HUES64 (cell line): ENCODE measurements at regions not wholly inside any gene's neighbourhood (a gene's known extent, or its start where the extent isn't known, plus 50 kb on each side); places are given as distances from the start of the nearest gene placed in this dataset.
A peak's percentile ranks its signal among the peaks of the same experiment; 100 is the strongest.
"Not testable (repeated sequence)": the region's sequence is repeated elsewhere in the genome, so short reads cannot be mapped to it uniquely, and the experiment has no call there.

Experiments used
- H3K27ac ChIP-seq: 2 replicates; pipeline ENCODE4 v1.7.0; 2013; ENCODE audit warnings: low read depth, low read length, inconsistent platforms
- H3K27me3 ChIP-seq: 2 replicates; pipeline ENCODE4 v1.6.1; 2013; ENCODE audit warnings: mild to moderate bottlenecking, low read length; ENCODE audit not compliant: insufficient read depth
- H3K36me3 ChIP-seq: 2 replicates; pipeline ENCODE4 v1.6.1; 2013; ENCODE audit warnings: mild to moderate bottlenecking, low read length; ENCODE audit not compliant: insufficient read depth
- H3K4me1 ChIP-seq: 2 replicates; pipeline ENCODE4 v1.6.1; 2013; ENCODE audit warnings: mild to moderate bottlenecking, low read length, moderate library complexity; ENCODE audit not compliant: insufficient read depth
- H3K4me3 ChIP-seq: 2 replicates; pipeline ENCODE4 v1.5.1; 2013; ENCODE audit warnings: mild to moderate bottlenecking, low read length, moderate library complexity
- H3K9ac ChIP-seq: 2 replicates; pipeline ENCODE4 v1.6.1; 2013; ENCODE audit warnings: mild to moderate bottlenecking, low read depth, low read length
- H3K9me3 ChIP-seq: 2 replicates; pipeline ENCODE4 v1.6.1; 2013; ENCODE audit warnings: low read depth, low read length; ENCODE audit not compliant: insufficient read depth
- WGBS: fragments of 150-250, 120-280 bp; methylation state at CpG from one replicate; pipeline ENCODE4 v1.1.7; 2013; ENCODE audit warnings: missing lambda C conversion rate; 5-methylcytosine and 5-hydroxymethylcytosine counted together

- H3K4me1 ChIP-seq = peaks cover 6% of the 10 kb centered on the region
- no peaks in the 10 kb centered on the region for H3K27me3 ChIP-seq
- no peak overlapping the region for H3K9ac ChIP-seq
- WGBS = 86% methylated on average over 2 of the region's 3 CpGs
- no peaks in the 10 kb centered on the region; the same call in 1 of the 2 replicates for H3K36me3 ChIP-seq
- H3K4me3 ChIP-seq = no peak overlapping the region
- peaks cover 37% of the 10 kb centered on the region for H3K9me3 ChIP-seq
- no peak overlapping the region for H3K27ac ChIP-seq
Observed at GRCh38 chr5:136598802-136599404, 233.6 kb upstream of the TRPC7 start.

DNA sequence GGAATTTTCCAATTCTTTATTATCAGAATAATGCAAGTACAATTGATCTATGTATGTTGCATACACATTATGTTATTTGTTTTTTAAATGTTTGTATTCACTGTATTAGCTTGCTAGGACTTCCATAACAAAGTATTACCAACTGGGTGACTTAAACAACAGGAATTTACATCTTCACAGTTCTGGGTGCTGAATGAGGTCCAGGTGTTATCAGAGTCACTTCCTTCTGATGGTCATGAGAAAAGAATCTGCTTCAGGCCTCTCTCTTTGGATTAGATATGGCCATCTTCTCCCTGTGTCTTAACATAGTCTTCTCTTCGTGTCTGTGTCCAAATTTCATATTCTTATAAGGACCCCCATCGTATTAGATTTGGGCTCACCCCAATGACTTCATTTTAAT is 229.1 kb upstream of the TRPC7 start:
- H3K4me3 ChIP-seq = no peak overlapping the region
- peaks cover 6% of the 10 kb centered on the region for H3K4me1 ChIP-seq
- no peak overlapping the region for H3K27ac ChIP-seq
- H3K9me3 ChIP-seq = peaks cover 10% of the 10 kb centered on the region; the same call in 1 of the 2 replicates
- 87% methylated on average over 2 of the region's 2 CpGs for WGBS
- H3K9ac ChIP-seq = no peak overlapping the region
- no peaks in the 10 kb centered on the region for H3K36me3 ChIP-seq
- no peaks in the 10 kb centered on the region for H3K27me3 ChIP-seq

- Histone ChIP-seq H3K36me3 (no peaks in the 10 kb centered on the region), H3K27ac (no peak overlapping the region), H3K9ac (no peak overlapping the region), H3K4me1 (peaks cover 10% of the 10 kb centered on the region), H3K9me3 (peaks cover 6% of the 10 kb centered on the region; the same call in 1 of the 2 replicates), H3K27me3 (no peaks in the 10 kb centered on the region), H3K4me3 (no peak overlapping the region)
- WGBS = 97% methylated on average over 1 of the region's 1 CpG
Observed at GRCh38 chr5:136590581-136590980, 225.2 kb upstream of the TRPC7 start.

GRCh38 chr5:136586196-136586595 is 220.9 kb upstream of the TRPC7 start:
- H3K36me3 ChIP-seq = no peaks in the 10 kb centered on the region
- peaks cover 4% of the 10 kb centered on the region; the same call in 1 of the 2 replicates for H3K4me1 ChIP-seq
- no peak overlapping the region for H3K9ac ChIP-seq
- 95% methylated on average over 2 of the region's 2 CpGs for WGBS
- no peaks in the 10 kb centered on the region for H3K27me3 ChIP-seq
- no peak overlapping the region for H3K4me3 ChIP-seq
- no peak overlapping the region for H3K27ac ChIP-seq
- peaks cover 3% of the 10 kb centered on the region; the same call in 1 of the 2 replicates for H3K9me3 ChIP-seq

DNA sequence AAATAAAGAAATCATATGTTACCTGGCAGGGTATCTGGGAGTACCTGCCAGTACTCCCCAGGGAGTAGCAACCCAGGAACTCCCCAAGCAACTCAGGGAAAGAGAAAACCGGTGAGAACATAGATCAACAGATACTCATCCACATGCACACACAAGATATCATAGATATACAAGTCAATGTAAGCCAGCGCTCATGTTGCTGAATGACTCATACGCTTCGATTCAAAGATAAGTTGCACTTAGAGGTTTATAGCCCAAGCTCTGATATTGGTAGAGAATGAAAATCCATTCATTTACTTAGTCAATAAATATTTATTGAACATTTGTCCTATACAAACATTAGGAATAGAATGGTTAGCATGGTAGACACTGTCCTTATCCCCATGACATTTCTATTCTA is 219.1 kb upstream of the TRPC7 start:
- Histone ChIP-seq H3K27ac (no peak overlapping the region), H3K36me3 (no peaks in the 10 kb centered on the region), H3K9ac (no peak overlapping the region), H3K27me3 (no peaks in the 10 kb centered on the region), H3K4me3 (no peak overlapping the region), H3K4me1 (peaks cover 4% of the 10 kb centered on the region; the same call in 1 of the 2 replicates), H3K9me3 (no peaks in the 10 kb centered on the region)
- 96% methylated on average over 4 of the region's 4 CpGs for WGBS

DNA sequence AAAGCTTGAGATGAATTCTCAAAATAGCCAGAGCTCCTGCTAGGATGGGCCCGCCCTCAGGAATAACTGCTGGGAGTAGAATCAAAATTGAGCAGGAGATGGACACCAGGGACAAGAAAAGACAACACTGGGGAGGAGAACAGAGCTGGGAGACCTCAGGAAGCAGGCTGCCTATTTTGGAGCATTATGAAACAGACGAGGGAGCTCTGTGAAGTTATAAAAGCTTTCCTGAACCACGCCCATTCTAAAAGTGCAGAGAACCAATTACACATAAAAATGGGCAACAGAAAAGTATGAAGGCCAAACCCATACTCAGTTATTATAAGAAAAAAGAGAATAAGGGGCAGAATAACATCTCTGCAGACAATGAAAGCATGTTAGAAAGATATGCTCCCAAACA is 213.9 kb upstream of the TRPC7 start:
- H3K27me3 ChIP-seq = no peaks in the 10 kb centered on the region
- no peaks in the 10 kb centered on the region for H3K9me3 ChIP-seq
- no peaks in the 10 kb centered on the region for H3K36me3 ChIP-seq
- no peak overlapping the region for H3K4me3 ChIP-seq
- H3K27ac ChIP-seq = no peak overlapping the region
- 90% methylated on average over 3 of the region's 3 CpGs for WGBS
- H3K4me1 ChIP-seq = peaks cover 13% of the 10 kb centered on the region; the same call in 1 of the 2 replicates
- H3K9ac ChIP-seq = no peak overlapping the region

GRCh38 chr5:136569875-136570274 is 204.5 kb upstream of the TRPC7 start:
- not testable (repeated sequence) for H3K36me3 ChIP-seq, H3K4me1 ChIP-seq, H3K4me3 ChIP-seq, H3K27me3 ChIP-seq, H3K27ac ChIP-seq, H3K9ac ChIP-seq
- H3K9me3 ChIP-seq = peaks cover 11% of the 10 kb centered on the region; the same call in 1 of the 2 replicates

DNA sequence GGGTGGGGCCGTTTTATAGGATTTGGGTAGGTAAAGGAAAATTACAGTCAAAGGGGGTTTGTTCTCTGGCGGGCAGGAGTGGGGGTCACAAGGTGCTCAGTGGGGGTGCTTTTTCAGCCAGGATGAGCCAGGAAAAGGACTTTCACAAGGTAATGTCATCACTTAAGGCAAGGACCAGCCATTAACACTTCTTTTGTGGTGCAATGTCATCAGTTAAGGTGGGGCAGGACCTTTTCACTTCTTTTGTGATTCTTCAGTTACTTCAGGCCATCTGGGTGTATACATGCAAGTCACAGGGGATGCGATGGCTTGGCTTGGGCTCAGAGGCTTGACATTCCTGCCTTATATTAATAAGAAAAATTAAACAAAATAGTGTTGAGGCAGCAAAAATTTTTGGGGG is 200.1 kb upstream of the TRPC7 start:
- 11% methylated on average over 1 of the region's 3 CpGs for whole genome bisulfite sequencing
- H3K4me3 ChIP-seq = not testable (repeated sequence)

GRCh38 chr5:136565050-136565449 is 199.7 kb upstream of the TRPC7 start:
- not testable (repeated sequence) for H3K27me3 ChIP-seq, H3K9me3 ChIP-seq, H3K4me3 ChIP-seq, H3K36me3 ChIP-seq
- H3K4me1 ChIP-seq = peaks cover 29% of the 10 kb centered on the region
- H3K9ac ChIP-seq = peak overlapping the region; percentile 25; the same call in 1 of the 2 replicates
- no CpG with 5 or more reads among the region's 1 CpG for WGBS
- H3K27ac ChIP-seq = peak overlapping the region; percentile 33

More for the DNA sequence above, 200.1 kb upstream of the TRPC7 start:
- not testable (repeated sequence) for H3K27me3 ChIP-seq, H3K9ac ChIP-seq, H3K36me3 ChIP-seq, H3K9me3 ChIP-seq
- Histone ChIP-seq H3K4me1 (peaks cover 25% of the 10 kb centered on the region), H3K27ac (peak overlapping the region; percentile 33; the same call in 1 of the 2 replicates)

GRCh38 chr5:136564431-136564830 is 199.1 kb upstream of the TRPC7 start:
- not testable (repeated sequence) for H3K4me3 ChIP-seq, H3K36me3 ChIP-seq, H3K27me3 ChIP-seq, H3K9me3 ChIP-seq, H3K9ac ChIP-seq
- H3K27ac ChIP-seq = peak overlapping the region; percentile 33
- H3K4me1 ChIP-seq = peaks cover 32% of the 10 kb centered on the region
- 90% methylated on average over 5 of the region's 5 CpGs for WGBS

GRCh38 chr5:136563489-136563888 is 198.1 kb upstream of the TRPC7 start:
- H3K27me3 ChIP-seq = no peaks in the 10 kb centered on the region
- peak overlapping the region; percentile 36 for H3K27ac ChIP-seq
- WGBS = 55% methylated on average over 6 of the region's 6 CpGs
- H3K9ac ChIP-seq = no peak overlapping the region
- no peak overlapping the region for H3K4me3 ChIP-seq
- peaks cover 4% of the 10 kb centered on the region; the same call in 1 of the 2 replicates for H3K9me3 ChIP-seq
- no peaks in the 10 kb centered on the region for H3K36me3 ChIP-seq
- peaks cover 32% of the 10 kb centered on the region for H3K4me1 ChIP-seq

DNA sequence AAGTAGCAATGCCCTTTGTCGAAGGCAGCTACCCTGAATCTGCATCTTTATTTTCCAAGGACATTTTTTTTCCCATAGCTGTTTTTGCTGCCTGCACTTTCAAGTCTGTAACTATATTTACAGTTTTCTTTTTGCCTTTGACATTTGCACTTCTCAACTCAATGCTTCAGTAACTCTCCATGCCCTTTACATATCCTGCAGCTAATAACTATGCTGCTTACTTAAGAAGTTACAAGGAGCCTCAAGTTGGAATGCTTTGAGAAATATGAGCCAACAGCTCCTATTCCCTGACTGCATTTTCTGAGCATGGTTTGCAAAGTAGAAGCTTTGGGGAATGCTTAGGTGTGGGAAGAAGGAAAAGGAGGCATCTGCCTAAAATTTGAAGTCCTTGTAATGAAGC is 194.8 kb upstream of the TRPC7 start:
- no peak overlapping the region for H3K27ac ChIP-seq
- H3K9ac ChIP-seq = no peak overlapping the region
- peaks cover 4% of the 10 kb centered on the region; the same call in 1 of the 2 replicates for H3K9me3 ChIP-seq
- no peak overlapping the region for H3K4me3 ChIP-seq
- no peaks in the 10 kb centered on the region for H3K27me3 ChIP-seq
- peaks cover 30% of the 10 kb centered on the region for H3K4me1 ChIP-seq
- WGBS = 89% methylated on average over 1 of the region's 1 CpG
- H3K36me3 ChIP-seq = no peaks in the 10 kb centered on the region
